ENCODE measurements at regions not wholly inside any gene's neighbourhood (a gene's known extent, or its start where the extent isn't known, plus 50 kb on each side); places are given as distances from the start of the nearest gene placed in this dataset.

GRCh38 chr22:26981111-26981510, 323.7 kb downstream of the MIAT start:
- no peaks in the 10 kb centered on the region for H3K4me1 ChIP-seq
- no peaks in the 10 kb centered on the region for H3K9me3 ChIP-seq
- H3K4me3 ChIP-seq = no peak overlapping the region
- TF ChIP-seq CTCF (IDR thresholded peaks at IDR 0.05 in 4 of 5, conservative IDR thresholded peaks at IDR 0.05 in 1 of 5) (no peak), POLR2A (IDR thresholded peaks at IDR 0.05) (no peak)
- peaks cover 4 to 17% (median 11%) of the 10 kb centered on the region in 3 donors for H3K27me3 ChIP-seq
- intact Hi-C loops (cut with DNase I; ENCODE audit: low total_unique reads) = no loop called here
- H3K27ac ChIP-seq = no peak overlapping the region
- in situ Hi-C loops (cut with MboI; ENCODE audit: low sequenced_read_pairs in 4 of 4) = no loop called here
- DNase-seq (no peak), ATAC-seq (no peak)
- no peaks in the 10 kb centered on the region for H3K36me3 ChIP-seq

DNA sequence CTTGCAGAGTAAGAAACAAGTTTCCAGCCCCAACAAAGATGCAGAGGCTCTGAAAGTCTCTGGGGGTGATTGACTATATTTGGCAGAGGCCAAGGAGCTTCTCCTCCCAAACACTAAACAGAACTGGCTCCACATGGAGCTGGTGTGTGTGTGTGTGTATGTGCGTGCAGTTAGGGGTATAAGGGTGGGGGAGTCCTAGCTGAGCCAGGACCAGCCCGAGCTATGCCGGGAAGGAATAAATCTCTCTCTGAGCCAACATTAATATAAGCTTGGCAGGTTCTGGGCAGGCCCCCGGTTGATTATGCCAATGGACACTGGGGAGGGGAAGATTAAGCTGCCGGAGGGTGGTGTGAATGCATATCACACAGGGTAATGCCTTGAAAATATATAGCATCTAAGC, 324.2 kb downstream of the MIAT start:
- intact Hi-C loops (cut with DNase I; ENCODE audit: low total_unique reads) = no loop called here
- ATAC-seq = no peak
- Histone ChIP-seq H3K4me3 (no peak overlapping the region), H3K4me1 (no peaks in the 10 kb centered on the region), H3K27me3 (peaks cover 4 to 17% (median 11%) of the 10 kb centered on the region in 3 donors), H3K27ac (no peak overlapping the region), H3K9me3 (no peaks in the 10 kb centered on the region), H3K36me3 (no peaks in the 10 kb centered on the region)
- no peak for TF ChIP-seq CTCF (IDR thresholded peaks at IDR 0.05 in 4 of 5, conservative IDR thresholded peaks at IDR 0.05 in 1 of 5)
- no peak for TF ChIP-seq POLR2A (IDR thresholded peaks at IDR 0.05)
- no peak for DNase-seq
- in situ Hi-C loops (cut with MboI; ENCODE audit: low sequenced_read_pairs in 4 of 4) = no loop called here

GRCh38 chr22:26983311-26983710, 325.9 kb downstream of the MIAT start:
- TF ChIP-seq CTCF (IDR thresholded peaks at IDR 0.05 in 4 of 5, conservative IDR thresholded peaks at IDR 0.05 in 1 of 5) (no peak), POLR2A (IDR thresholded peaks at IDR 0.05) (no peak)
- H3K4me1 ChIP-seq = no peaks in the 10 kb centered on the region

GRCh38 chr22:26985206-26985605, 327.8 kb downstream of the MIAT start:
- ATAC-seq (no peak), DNase-seq (no peak)
- Histone ChIP-seq H3K27ac (no peak overlapping the region), H3K9me3 (no peaks in the 10 kb centered on the region), H3K4me1 (no peaks in the 10 kb centered on the region), H3K36me3 (no peaks in the 10 kb centered on the region), H3K27me3 (peaks cover 0 to 5% (median 2%) of the 10 kb centered on the region in 3 donors), H3K4me3 (no peak overlapping the region)
- TF ChIP-seq CTCF (IDR thresholded peaks at IDR 0.05 in 4 of 5, conservative IDR thresholded peaks at IDR 0.05 in 1 of 5) (no peak), POLR2A (IDR thresholded peaks at IDR 0.05) (no peak)
- in situ Hi-C loops (cut with MboI; ENCODE audit: low sequenced_read_pairs in 4 of 4) (no loop called here), intact Hi-C loops (cut with DNase I; ENCODE audit: low total_unique reads) (no loop called here)

More at GRCh38 chr22:26983311-26983710, 325.9 kb downstream of the MIAT start:
- no peak for ATAC-seq
- in situ Hi-C loops (cut with MboI; ENCODE audit: low sequenced_read_pairs in 4 of 4) (no loop called here), intact Hi-C loops (cut with DNase I; ENCODE audit: low total_unique reads) (no loop called here)
- DNase-seq = no peak
- H3K9me3 ChIP-seq = no peaks in the 10 kb centered on the region
- no peaks in the 10 kb centered on the region for H3K36me3 ChIP-seq
- H3K27me3 ChIP-seq = peaks cover 4 to 6% (median 4%) of the 10 kb centered on the region in 3 donors
- H3K4me3 ChIP-seq = no peak overlapping the region
- H3K27ac ChIP-seq = no peak overlapping the region

All from gastrocnemius medialis (tissue), 4 donors.